ENCODE measurements at regions not wholly inside any gene's neighbourhood (a gene's known extent, or its start where the extent isn't known, plus 50 kb on each side); places are given as distances from the start of the nearest gene placed in this dataset.
A peak's percentile ranks its signal among the peaks of the same experiment; 100 is the strongest.

GRCh38 chr15:35649575-35649974 lies 103.6 kb upstream of the DPH6 start:
- H3K4me3 ChIP-seq = no peak overlapping the region
- H3K9me3 ChIP-seq = no peaks in the 10 kb centered on the region
- H3K4me1 ChIP-seq = no peaks in the 10 kb centered on the region
- no peak overlapping the region for H3K27ac ChIP-seq
- H3K27me3 ChIP-seq = no peaks in the 10 kb centered on the region
- no peaks in the 10 kb centered on the region for H3K36me3 ChIP-seq
- intact Hi-C loops (cut with DNase I) = no loop called here
- TF ChIP-seq POLR2A (IDR thresholded peaks at IDR 0.05) (no peak), CTCF (IDR thresholded peaks at IDR 0.05) (no peak)
- 74 to 78% methylated on average over 4 of the region's 4 CpGs for WGBS, 2 donors
- no peak for DNase-seq

- Histone ChIP-seq H3K27me3 (no peaks in the 10 kb centered on the region), H3K4me3 (no peak overlapping the region), H3K36me3 (no peaks in the 10 kb centered on the region), H3K27ac (no peak overlapping the region), H3K9me3 (no peaks in the 10 kb centered on the region), H3K4me1 (peaks cover 0 to 8% (median 0%) of the 10 kb centered on the region in 3 donors)
- 46 to 52% methylated on average over 3 of the region's 3 CpGs for WGBS, 2 donors
- no peak for DNase-seq
- intact Hi-C loops (cut with DNase I) = no loop called here
- TF ChIP-seq POLR2A (IDR thresholded peaks at IDR 0.05) = no peak
- no peak for TF ChIP-seq CTCF (IDR thresholded peaks at IDR 0.05)
Measured at GRCh38 chr15:35654332-35654731, 108.4 kb upstream of the DPH6 start.

GRCh38 chr15:35657679-35658311 lies 111.8 kb upstream of the DPH6 start:
- no peak for DNase-seq
- TF ChIP-seq CTCF (IDR thresholded peaks at IDR 0.05) = no peak
- TF ChIP-seq POLR2A (IDR thresholded peaks at IDR 0.05) = no peak
- Histone ChIP-seq H3K9me3 (no peaks in the 10 kb centered on the region), H3K27me3 (no peaks in the 10 kb centered on the region), H3K4me1 (peaks cover 0 to 8% (median 0%) of the 10 kb centered on the region in 3 donors), H3K27ac (peak overlapping the region in 1 of 4 donors; percentile 26), H3K36me3 (no peaks in the 10 kb centered on the region), H3K4me3 (no peak overlapping the region)
- 16 to 43% methylated on average over 4 of the region's 4 CpGs for WGBS, 2 donors
- intact Hi-C loops (cut with DNase I) = no loop called here

- 79 to 80% methylated on average over 2 of the region's 2 CpGs for WGBS, 2 donors
- Histone ChIP-seq H3K36me3 (no peaks in the 10 kb centered on the region), H3K4me1 (peaks cover 0 to 19% (median 13%) of the 10 kb centered on the region in 3 donors), H3K9me3 (no peaks in the 10 kb centered on the region), H3K27ac (peak overlapping the region in 1 of 4 donors; percentile 23), H3K4me3 (no peak overlapping the region), H3K27me3 (no peaks in the 10 kb centered on the region)
- no peak for DNase-seq
- no peak for TF ChIP-seq POLR2A (IDR thresholded peaks at IDR 0.05)
- no peak for TF ChIP-seq CTCF (IDR thresholded peaks at IDR 0.05)
- intact Hi-C loops (cut with DNase I) = no loop called here
Measured at GRCh38 chr15:35663956-35664355, 118.0 kb upstream of the DPH6 start.

GRCh38 chr15:35665896-35666536 lies 120.1 kb upstream of the DPH6 start:
- H3K27me3 ChIP-seq = no peaks in the 10 kb centered on the region
- H3K4me3 ChIP-seq = no peak overlapping the region
- H3K27ac ChIP-seq = peak overlapping the region in 3 of 4 donors; percentile 40 to 61 (median 56)
- peaks cover 0 to 19% (median 13%) of the 10 kb centered on the region in 3 donors for H3K4me1 ChIP-seq
- no peak for DNase-seq
- H3K9me3 ChIP-seq = no peaks in the 10 kb centered on the region
- intact Hi-C loops (cut with DNase I) = no loop called here
- H3K36me3 ChIP-seq = no peaks in the 10 kb centered on the region
- WGBS, 2 donors = 68 to 73% methylated on average over 9 of the region's 9 CpGs
- TF ChIP-seq CTCF (IDR thresholded peaks at IDR 0.05) = no peak
- no peak for TF ChIP-seq POLR2A (IDR thresholded peaks at IDR 0.05)

Measured in esophagus squamous epithelium (tissue), 5 donors.